ENCODE measurements at regions not wholly inside any gene's neighbourhood (a gene's known extent, or its start where the extent isn't known, plus 50 kb on each side); places are given as distances from the start of the nearest gene placed in this dataset.

DNA sequence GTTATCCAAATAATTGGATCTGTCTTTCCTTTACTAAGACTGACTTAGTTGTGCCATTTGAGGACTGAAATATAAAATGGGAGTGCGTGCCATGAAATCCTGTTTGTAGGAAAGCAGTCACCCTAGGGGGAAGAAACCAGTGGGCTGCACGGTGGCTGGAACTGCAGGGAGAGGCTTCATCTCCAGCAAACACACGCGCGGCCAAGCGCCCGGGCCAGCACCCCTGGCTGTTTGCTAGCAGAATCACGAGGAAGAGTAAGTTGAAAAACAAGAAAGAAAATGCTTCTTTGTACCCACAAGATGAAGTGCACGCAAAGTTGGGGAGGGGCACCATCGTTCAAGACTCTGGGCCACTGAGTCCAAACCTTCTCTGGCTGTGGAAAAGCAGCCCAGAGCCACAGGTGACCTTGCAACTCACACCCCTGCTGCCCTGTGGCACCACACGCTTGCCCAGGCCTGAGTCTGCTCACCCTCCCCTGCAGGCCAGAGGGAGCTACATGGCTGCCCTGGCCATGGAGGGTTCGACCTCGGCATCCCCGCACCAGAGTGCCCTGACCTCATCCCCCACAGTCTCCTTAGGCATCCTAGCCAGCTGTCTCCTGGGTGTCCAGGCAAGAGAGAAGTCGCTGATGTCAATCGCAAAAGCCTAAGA lies 55.2 kb downstream of the IRX2 start:
- no peak overlapping the region for H3K4me2 ChIP-seq (ENCODE audit: low read length)
- peaks cover 11% of the 10 kb centered on the region; the same call in 1 of the 2 replicates for H3K9me3 ChIP-seq (ENCODE audit: control insufficient read depth, insufficient read depth, low read length)

DNA sequence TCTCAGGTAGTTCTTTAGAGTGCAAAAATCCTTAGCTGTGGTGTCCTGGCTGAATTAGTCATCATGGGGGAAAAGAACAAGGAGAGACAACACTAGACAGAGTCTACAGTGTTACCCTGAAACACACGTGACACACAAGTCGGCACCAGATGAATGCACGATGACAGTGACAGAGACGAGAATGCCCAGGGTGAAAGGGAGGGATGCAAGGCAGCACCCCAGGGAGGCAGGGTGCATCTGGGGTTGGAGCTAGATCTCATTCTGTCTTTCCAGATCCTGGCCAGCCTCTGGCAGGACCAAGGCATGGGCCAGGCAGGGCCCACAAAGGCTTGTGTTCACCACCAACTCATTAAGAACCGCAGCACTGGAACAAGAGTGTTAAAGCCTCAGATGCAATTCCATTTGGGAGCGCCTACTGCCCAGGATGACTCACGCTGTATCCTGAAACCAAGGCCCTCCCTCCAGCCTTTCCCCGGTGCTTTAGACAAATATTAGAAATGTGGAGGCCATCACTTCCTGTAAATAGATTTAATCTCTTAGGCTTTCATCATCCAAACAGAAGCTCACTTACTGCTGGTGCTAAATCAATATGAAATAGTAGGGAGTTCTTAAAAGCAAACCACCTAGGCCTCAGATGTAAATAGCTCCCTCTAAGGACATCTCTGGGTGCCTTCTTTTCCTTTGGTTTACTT lies 56.1 kb downstream of the IRX2 start:
- H3K36me3 ChIP-seq (ENCODE audit: control insufficient read depth, low read length), result no peaks in the 10 kb centered on the region
- H3K27ac ChIP-seq (ENCODE audit: low read depth, low read length), result no peak overlapping the region
- H3K27me3 ChIP-seq (ENCODE audit: control insufficient read depth, low read length), result no peaks in the 10 kb centered on the region
- no peak overlapping the region for H3K4me2 ChIP-seq (ENCODE audit: low read length)
- no peak overlapping the region for H3K4me3 ChIP-seq (ENCODE audit: low read length)
- no peaks in the 10 kb centered on the region for H3F3A ChIP-seq (ENCODE audit: control insufficient read depth, insufficient read depth)
- H3K4me1 ChIP-seq (ENCODE audit: control insufficient read depth, low read length), result no peaks in the 10 kb centered on the region
- no peaks in the 10 kb centered on the region for H4K20me1 ChIP-seq (ENCODE audit: control insufficient read depth, insufficient read depth, low read depth, low read length)
- no peaks in the 10 kb centered on the region for H3K79me2 ChIP-seq (ENCODE audit: control insufficient read depth, low read length)
- no peaks in the 10 kb centered on the region for H3K9me2 ChIP-seq (replicated peaks; ENCODE audit: control insufficient read depth, low read length)
- TF ChIP-seq EZH2phosphoT487 (IDR thresholded peaks at IDR 0.05; ENCODE audit: borderline replicate concordance, low read length), result no peak
- TF ChIP-seq, protein P1, sequence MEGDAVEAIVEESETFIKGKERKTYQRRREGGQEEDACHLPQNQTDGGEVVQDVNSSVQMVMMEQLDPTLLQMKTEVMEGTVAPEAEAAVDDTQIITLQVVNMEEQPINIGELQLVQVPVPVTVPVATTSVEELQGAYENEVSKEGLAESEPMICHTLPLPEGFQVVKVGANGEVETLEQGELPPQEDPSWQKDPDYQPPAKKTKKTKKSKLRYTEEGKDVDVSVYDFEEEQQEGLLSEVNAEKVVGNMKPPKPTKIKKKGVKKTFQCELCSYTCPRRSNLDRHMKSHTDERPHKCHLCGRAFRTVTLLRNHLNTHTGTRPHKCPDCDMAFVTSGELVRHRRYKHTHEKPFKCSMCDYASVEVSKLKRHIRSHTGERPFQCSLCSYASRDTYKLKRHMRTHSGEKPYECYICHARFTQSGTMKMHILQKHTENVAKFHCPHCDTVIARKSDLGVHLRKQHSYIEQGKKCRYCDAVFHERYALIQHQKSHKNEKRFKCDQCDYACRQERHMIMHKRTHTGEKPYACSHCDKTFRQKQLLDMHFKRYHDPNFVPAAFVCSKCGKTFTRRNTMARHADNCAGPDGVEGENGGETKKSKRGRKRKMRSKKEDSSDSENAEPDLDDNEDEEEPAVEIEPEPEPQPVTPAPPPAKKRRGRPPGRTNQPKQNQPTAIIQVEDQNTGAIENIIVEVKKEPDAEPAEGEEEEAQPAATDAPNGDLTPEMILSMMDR (IDR thresholded peaks at IDR 0.05; ENCODE audit: low read depth, low read length, poor library complexity, severe bottlenecking), result no peak
- H3K9me3 ChIP-seq (ENCODE audit: control insufficient read depth, insufficient read depth, low read length), result peaks cover 11% of the 10 kb centered on the region; the same call in 1 of the 2 replicates

More for the DNA sequence above, 55.2 kb downstream of the IRX2 start:
- Histone ChIP-seq H3K79me2 (ENCODE audit: control insufficient read depth, low read length) (no peaks in the 10 kb centered on the region), H3K9me2 (replicated peaks; ENCODE audit: control insufficient read depth, low read length) (no peaks in the 10 kb centered on the region), H3K4me1 (ENCODE audit: control insufficient read depth, low read length) (no peaks in the 10 kb centered on the region), H3K27ac (ENCODE audit: low read depth, low read length) (no peak overlapping the region), H3K27me3 (ENCODE audit: control insufficient read depth, low read length) (no peaks in the 10 kb centered on the region), H3K36me3 (ENCODE audit: control insufficient read depth, low read length) (no peaks in the 10 kb centered on the region), H3K4me3 (ENCODE audit: low read length) (no peak overlapping the region), H3F3A (ENCODE audit: control insufficient read depth, insufficient read depth) (no peaks in the 10 kb centered on the region), H4K20me1 (ENCODE audit: control insufficient read depth, insufficient read depth, low read depth, low read length) (no peaks in the 10 kb centered on the region)
- TF ChIP-seq, protein P1 (IDR thresholded peaks at IDR 0.05; ENCODE audit: low read depth, low read length, poor library complexity, severe bottlenecking), result no peak
- TF ChIP-seq EZH2phosphoT487 (IDR thresholded peaks at IDR 0.05; ENCODE audit: borderline replicate concordance, low read length), result no peak

DNA sequence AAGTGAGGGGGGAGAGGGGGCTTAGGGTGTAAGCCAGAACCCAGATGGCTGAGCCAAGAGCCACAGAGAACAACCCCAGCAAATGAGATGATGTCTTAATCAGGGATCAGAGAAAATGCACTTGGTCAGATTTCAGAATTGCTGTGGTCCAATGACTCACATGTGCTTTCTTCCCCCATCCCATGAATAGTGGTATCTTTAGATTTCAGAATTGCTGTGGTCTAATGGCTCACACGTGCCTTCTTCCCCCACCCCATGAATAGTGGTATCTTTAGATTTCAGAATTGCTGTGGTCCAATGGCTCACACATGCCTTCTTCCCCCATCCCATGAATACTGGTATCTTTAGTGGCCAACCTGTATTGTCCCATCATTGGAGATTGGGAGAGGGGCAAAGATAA lies 59.9 kb downstream of the IRX2 start:
- Histone ChIP-seq H3K27me3 (ENCODE audit: control insufficient read depth, low read length) (no peaks in the 10 kb centered on the region), H3K9me3 (ENCODE audit: control insufficient read depth, insufficient read depth, low read length) (peaks cover 10% of the 10 kb centered on the region; the same call in 1 of the 2 replicates), H3K27ac (ENCODE audit: low read depth, low read length) (no peak overlapping the region), H3K4me2 (ENCODE audit: low read length) (no peak overlapping the region), H3K79me2 (ENCODE audit: control insufficient read depth, low read length) (no peaks in the 10 kb centered on the region), H3K36me3 (ENCODE audit: control insufficient read depth, low read length) (no peaks in the 10 kb centered on the region), H3K4me3 (ENCODE audit: low read length) (no peak overlapping the region), H3K9me2 (replicated peaks; ENCODE audit: control insufficient read depth, low read length) (no peaks in the 10 kb centered on the region), H3F3A (ENCODE audit: control insufficient read depth, insufficient read depth) (no peaks in the 10 kb centered on the region), H3K4me1 (ENCODE audit: control insufficient read depth, low read length) (no peaks in the 10 kb centered on the region), H4K20me1 (ENCODE audit: control insufficient read depth, insufficient read depth, low read depth, low read length) (no peaks in the 10 kb centered on the region)
- TF ChIP-seq, protein P1 (IDR thresholded peaks at IDR 0.05; ENCODE audit: low read depth, low read length, poor library complexity, severe bottlenecking), result no peak
- no peak for TF ChIP-seq EZH2phosphoT487 (IDR thresholded peaks at IDR 0.05; ENCODE audit: borderline replicate concordance, low read length)

Data from DOHH2 (cell line).